Body of pancreas (tissue), 4 donors: ENCODE measurements at regions not wholly inside any gene's neighbourhood (a gene's known extent, or its start where the extent isn't known, plus 50 kb on each side); places are given as distances from the start of the nearest gene placed in this dataset.

Experiments
- CTCF ChIP-seq, 7 experiments: fragments of 450-650 bp in 4 of 7; fragments of 200-600 bp in 3 of 7; sonication (generic) in 3 of 7; IDR thresholded peaks; one replicate each; pipeline ENCODE4 v1.5.1; 2016 to 2019; ENCODE audit warnings: antibody characterized with exemption in 7 of 7
- POLR2A ChIP-seq, 3 donors: fragments of 450-650 bp; IDR thresholded peaks; one replicate each; pipeline ENCODE4 v1.6.1; 2016; ENCODE audit warnings: antibody characterized with exemption in 3 of 3, mild to moderate bottlenecking in 2 of 3

GRCh38 chr6:159609652-159610178 lies 83.3 kb downstream of the SOD2 start:
- TF ChIP-seq CTCF (IDR thresholded peaks at IDR 0.05): no peak
- TF ChIP-seq POLR2A (IDR thresholded peaks at IDR 0.05): no peak
